Osteocyte (in vitro differentiated cells): ENCODE measurements at regions not wholly inside any gene's neighbourhood (a gene's known extent, or its start where the extent isn't known, plus 50 kb on each side); places are given as distances from the start of the nearest gene placed in this dataset.

Experiments
- DNase-seq: peaks from one replicate; pipeline ENCODE4 v3.0.0; 2021; ENCODE audit warnings: mixed read lengths; ENCODE audit not compliant: unreplicated experiment; ENCODE audit errors: extremely low spot score
- H3K27ac Mint-ChIP-seq: one replicate; pipeline ENCODE4 v1.8.0; 2021; ENCODE audit warnings: mild to moderate bottlenecking, mixed read lengths; ENCODE audit not compliant: unreplicated experiment
- H3K27me3 Mint-ChIP-seq: one replicate; pipeline ENCODE4 v1.8.0; 2021; ENCODE audit warnings: mixed read lengths; ENCODE audit not compliant: unreplicated experiment
- H3K36me3 Mint-ChIP-seq: one replicate; pipeline ENCODE4 v1.8.0; 2021; ENCODE audit warnings: mixed read lengths; ENCODE audit not compliant: unreplicated experiment
- H3K4me1 Mint-ChIP-seq: one replicate; pipeline ENCODE4 v1.8.0; 2021; ENCODE audit warnings: mixed read lengths; ENCODE audit not compliant: unreplicated experiment
- H3K4me3 Mint-ChIP-seq: one replicate; pipeline ENCODE4 v1.8.0; 2021; ENCODE audit warnings: mild to moderate bottlenecking, moderate library complexity, mixed read lengths; ENCODE audit not compliant: unreplicated experiment
- H3K9me3 Mint-ChIP-seq: one replicate; pipeline ENCODE4 v1.8.0; 2021; ENCODE audit warnings: mixed read lengths; ENCODE audit not compliant: unreplicated experiment
- CTCF ChIP-seq: fragments of 200-600 bp; sonication (generic); IDR thresholded peaks from 2 replicates; pipeline ENCODE4 v1.5.0; 2021; ENCODE audit warnings: antibody characterized with exemption, mild to moderate bottlenecking, moderate library complexity

GRCh38 chr2:36058076-36058475 lies 297.5 kb upstream of the CRIM1 start:
- H3K4me1 Mint-ChIP-seq, result no peaks in the 10 kb centered on the region
- no peak for DNase-seq
- H3K4me3 Mint-ChIP-seq, result no peak overlapping the region
- peaks cover 15% of the 10 kb centered on the region for H3K27me3 Mint-ChIP-seq
- H3K27ac Mint-ChIP-seq, result no peak overlapping the region
- no peak for TF ChIP-seq CTCF
- H3K9me3 Mint-ChIP-seq, result no peaks in the 10 kb centered on the region
- no peaks in the 10 kb centered on the region for H3K36me3 Mint-ChIP-seq

- Mint-ChIP-seq H3K36me3 (no peaks in the 10 kb centered on the region), H3K9me3 (no peaks in the 10 kb centered on the region), H3K27ac (no peak overlapping the region), H3K4me1 (no peaks in the 10 kb centered on the region), H3K4me3 (no peak overlapping the region), H3K27me3 (no peaks in the 10 kb centered on the region)
- TF ChIP-seq CTCF, result no peak
- no peak for DNase-seq
These were observed 302.8 kb upstream of the CRIM1 start for GRCh38 chr2:36052819-36053218.

GRCh38 chr2:36044411-36044810 lies 311.2 kb upstream of the CRIM1 start:
- Mint-ChIP-seq H3K27ac (no peak overlapping the region), H3K4me1 (no peaks in the 10 kb centered on the region), H3K27me3 (peaks cover 23% of the 10 kb centered on the region), H3K4me3 (no peak overlapping the region), H3K9me3 (no peaks in the 10 kb centered on the region), H3K36me3 (no peaks in the 10 kb centered on the region)
- DNase-seq, result no peak
- TF ChIP-seq CTCF, result no peak

- Mint-ChIP-seq H3K27ac (no peak overlapping the region), H3K36me3 (no peaks in the 10 kb centered on the region), H3K4me3 (no peak overlapping the region), H3K27me3 (peaks cover 17% of the 10 kb centered on the region), H3K4me1 (no peaks in the 10 kb centered on the region), H3K9me3 (no peaks in the 10 kb centered on the region)
- no peak for TF ChIP-seq CTCF
- no peak for DNase-seq
These were observed 320.4 kb upstream of the CRIM1 start for GRCh38 chr2:36035137-36035536.

GRCh38 chr2:36032046-36032445 lies 323.5 kb upstream of the CRIM1 start:
- no peaks in the 10 kb centered on the region for H3K9me3 Mint-ChIP-seq
- no peak overlapping the region for H3K27ac Mint-ChIP-seq

More at GRCh38 chr2:36032046-36032445, 323.5 kb upstream of the CRIM1 start:
- Mint-ChIP-seq H3K4me1 (no peaks in the 10 kb centered on the region), H3K27me3 (peaks cover 16% of the 10 kb centered on the region), H3K4me3 (no peak overlapping the region), H3K36me3 (no peaks in the 10 kb centered on the region)
- no peak for TF ChIP-seq CTCF
- no peak for DNase-seq
